ENCODE measurements at regions not wholly inside any gene's neighbourhood (a gene's known extent, or its start where the extent isn't known, plus 50 kb on each side); places are given as distances from the start of the nearest gene placed in this dataset.

GRCh38 chr3:94548581-94549316, 485.9 kb downstream of the NSUN3 start:
- H2AFZ ChIP-seq (ENCODE audit: low read depth, low read length): no peak overlapping the region
- Mint-ChIP-seq H3K4me3 (ENCODE audit: unreplicated experiment) (no peak overlapping the region), H3K36me3 (ENCODE audit: low read depth, unreplicated experiment) (no peaks in the 10 kb centered on the region), H3K9me3 (ENCODE audit: unreplicated experiment) (peaks cover 11% of the 10 kb centered on the region), H3K27me3 (ENCODE audit: low read depth, unreplicated experiment) (no peaks in the 10 kb centered on the region), H3K27ac (ENCODE audit: unreplicated experiment) (no peak overlapping the region), H3K4me1 (ENCODE audit: low read depth, unreplicated experiment) (peaks cover 3% of the 10 kb centered on the region)
- TF ChIP-seq CTCF (IDR thresholded peaks at IDR 0.05; ENCODE audit: insufficient read depth, low read depth, low read length): no peak
- TF ChIP-seq EZH2 (IDR thresholded peaks at IDR 0.05; ENCODE audit: insufficient read depth, low read length): no peak
- H3K4me1 ChIP-seq (ENCODE audit: insufficient read depth, low read length): no peaks in the 10 kb centered on the region
- no peaks in the 10 kb centered on the region for H4K20me1 ChIP-seq (ENCODE audit: insufficient read depth, low read length)
- H3K9ac ChIP-seq (ENCODE audit: low read length): no peak overlapping the region
- no peaks in the 10 kb centered on the region for H3K27me3 ChIP-seq (ENCODE audit: insufficient read depth, low read length)
- H3K27ac ChIP-seq (ENCODE audit: low read depth, low read length): no peak overlapping the region
- no peaks in the 10 kb centered on the region for H3K9me3 ChIP-seq (ENCODE audit: insufficient read depth, low read depth, low read length)
- FAIRE-seq: no peak
- H3K4me3 ChIP-seq (ENCODE audit: insufficient read depth, low read depth, low read length): no peak overlapping the region
- no peak for DNase-seq (ENCODE audit: low read depth)
- H3K36me3 ChIP-seq (ENCODE audit: insufficient read depth, low read length): no peaks in the 10 kb centered on the region
- H3K4me2 ChIP-seq (ENCODE audit: low read length): no peak overlapping the region
- no peaks in the 10 kb centered on the region for H3K79me2 ChIP-seq (ENCODE audit: insufficient read depth, low read length)

GRCh38 chr3:94561094-94561493, 498.2 kb downstream of the NSUN3 start:
- TF ChIP-seq EZH2 (IDR thresholded peaks at IDR 0.05; ENCODE audit: insufficient read depth, low read length) (no peak), CTCF (IDR thresholded peaks at IDR 0.05; ENCODE audit: insufficient read depth, low read depth, low read length) (no peak)
- no peak for FAIRE-seq
- no peaks in the 10 kb centered on the region for H3K27me3 Mint-ChIP-seq (ENCODE audit: low read depth, unreplicated experiment)
- H3K4me2 ChIP-seq (ENCODE audit: low read length): no peak overlapping the region
- H3K4me1 ChIP-seq (ENCODE audit: insufficient read depth, low read length): no peaks in the 10 kb centered on the region
- H3K36me3 Mint-ChIP-seq (ENCODE audit: low read depth, unreplicated experiment): no peaks in the 10 kb centered on the region
- no peaks in the 10 kb centered on the region for H3K9me3 ChIP-seq (ENCODE audit: insufficient read depth, low read depth, low read length)
- no peaks in the 10 kb centered on the region for H3K4me1 Mint-ChIP-seq (ENCODE audit: low read depth, unreplicated experiment)
- H3K36me3 ChIP-seq (ENCODE audit: insufficient read depth, low read length): no peaks in the 10 kb centered on the region
- no peak overlapping the region for H3K27ac Mint-ChIP-seq (ENCODE audit: unreplicated experiment)
- H3K4me3 Mint-ChIP-seq (ENCODE audit: unreplicated experiment): no peak overlapping the region
- no peak for DNase-seq (ENCODE audit: low read depth)
- no peak overlapping the region for H3K4me3 ChIP-seq (ENCODE audit: insufficient read depth, low read depth, low read length)
- H3K9me3 Mint-ChIP-seq (ENCODE audit: unreplicated experiment): peaks cover 2% of the 10 kb centered on the region
- no peaks in the 10 kb centered on the region for H4K20me1 ChIP-seq (ENCODE audit: insufficient read depth, low read length)
- no peak overlapping the region for H3K9ac ChIP-seq (ENCODE audit: low read length)
- H3K27ac ChIP-seq (ENCODE audit: low read depth, low read length): no peak overlapping the region
- no peaks in the 10 kb centered on the region for H3K79me2 ChIP-seq (ENCODE audit: insufficient read depth, low read length)
- no peaks in the 10 kb centered on the region for H3K27me3 ChIP-seq (ENCODE audit: insufficient read depth, low read length)
- no peak overlapping the region for H2AFZ ChIP-seq (ENCODE audit: low read depth, low read length)

- H3K4me1 ChIP-seq (ENCODE audit: insufficient read depth, low read length): no peaks in the 10 kb centered on the region
- no peaks in the 10 kb centered on the region for H3K36me3 ChIP-seq (ENCODE audit: insufficient read depth, low read length)
- no peak overlapping the region for H3K4me3 ChIP-seq (ENCODE audit: insufficient read depth, low read depth, low read length)
- Mint-ChIP-seq H3K9me3 (ENCODE audit: unreplicated experiment) (peaks cover 2% of the 10 kb centered on the region), H3K4me1 (ENCODE audit: low read depth, unreplicated experiment) (no peaks in the 10 kb centered on the region), H3K27me3 (ENCODE audit: low read depth, unreplicated experiment) (no peaks in the 10 kb centered on the region), H3K27ac (ENCODE audit: unreplicated experiment) (no peak overlapping the region), H3K36me3 (ENCODE audit: low read depth, unreplicated experiment) (no peaks in the 10 kb centered on the region), H3K4me3 (ENCODE audit: unreplicated experiment) (no peak overlapping the region)
- no peak overlapping the region for H3K27ac ChIP-seq (ENCODE audit: low read depth, low read length)
- FAIRE-seq: no peak
- no peaks in the 10 kb centered on the region for H3K27me3 ChIP-seq (ENCODE audit: insufficient read depth, low read length)
- H2AFZ ChIP-seq (ENCODE audit: low read depth, low read length): no peak overlapping the region
- H3K9ac ChIP-seq (ENCODE audit: low read length): no peak overlapping the region
- no peaks in the 10 kb centered on the region for H3K9me3 ChIP-seq (ENCODE audit: insufficient read depth, low read depth, low read length)
- TF ChIP-seq EZH2 (IDR thresholded peaks at IDR 0.05; ENCODE audit: insufficient read depth, low read length): no peak
- no peak for TF ChIP-seq CTCF (IDR thresholded peaks at IDR 0.05; ENCODE audit: insufficient read depth, low read depth, low read length)
- H4K20me1 ChIP-seq (ENCODE audit: insufficient read depth, low read length): no peaks in the 10 kb centered on the region
- DNase-seq (ENCODE audit: low read depth): no peak
- H3K4me2 ChIP-seq (ENCODE audit: low read length): no peak overlapping the region
- no peaks in the 10 kb centered on the region for H3K79me2 ChIP-seq (ENCODE audit: insufficient read depth, low read length)
These were observed 501.4 kb downstream of the NSUN3 start for GRCh38 chr3:94564247-94564646.

All from astrocyte (in vitro differentiated cells and primary cell).